ENCODE measurements at regions not wholly inside any gene's neighbourhood (a gene's known extent, or its start where the extent isn't known, plus 50 kb on each side); places are given as distances from the start of the nearest gene placed in this dataset.

GRCh38 chr1:72601035-72601674 lies 318.8 kb upstream of the NEGR1 start:
- no peak for DNase-seq

DNA sequence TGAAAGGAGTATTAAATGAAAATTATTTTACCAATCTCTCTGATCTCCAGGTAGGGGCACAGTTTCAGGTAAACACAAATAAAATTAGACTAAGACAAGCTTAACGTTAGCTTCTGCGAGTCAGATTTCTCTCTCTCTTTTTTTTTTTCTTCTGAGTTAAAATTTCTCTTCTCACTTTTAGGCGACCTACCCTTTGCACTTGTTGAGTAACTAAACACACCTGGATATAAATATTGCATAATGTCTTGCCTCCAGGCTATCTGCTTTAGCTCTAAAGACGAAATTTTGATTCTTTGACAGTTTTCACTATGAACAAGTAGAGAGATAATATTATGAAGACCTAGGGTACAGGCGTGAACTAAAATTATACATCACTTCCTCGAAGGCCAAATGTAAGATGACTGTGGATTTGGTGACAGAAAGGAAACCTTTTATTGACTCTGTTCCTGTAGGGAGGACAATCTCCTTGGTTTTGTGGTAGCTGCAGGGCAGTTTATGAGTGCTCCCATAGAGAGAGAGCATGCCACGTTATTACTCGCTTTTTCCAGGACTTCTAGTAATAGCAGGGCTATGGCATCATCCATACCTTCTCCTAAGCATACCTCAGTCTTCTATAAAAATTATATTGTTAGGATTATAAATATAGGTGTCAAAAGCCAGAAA lies 303.8 kb upstream of the NEGR1 start:
- DNase-seq: no peak

DNA sequence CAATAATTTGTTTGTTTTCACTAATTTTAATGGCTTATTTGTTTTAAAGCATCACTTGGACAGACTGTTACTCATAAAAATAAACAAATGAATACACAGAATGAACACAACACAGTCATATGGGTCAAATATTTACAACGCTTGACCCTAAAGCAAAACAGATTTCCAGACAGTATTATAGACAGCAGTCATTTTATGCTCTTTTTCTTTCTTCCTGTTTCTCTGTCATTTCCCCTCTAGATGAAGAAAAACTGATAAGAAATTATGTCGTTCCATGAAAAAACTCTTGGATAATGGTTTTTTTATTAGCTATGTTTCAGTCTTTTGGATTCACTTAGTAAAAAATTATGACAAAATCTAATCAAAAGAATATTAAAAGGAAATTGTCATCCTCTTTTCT lies 297.3 kb upstream of the NEGR1 start:
- DNase-seq: no peak

DNA sequence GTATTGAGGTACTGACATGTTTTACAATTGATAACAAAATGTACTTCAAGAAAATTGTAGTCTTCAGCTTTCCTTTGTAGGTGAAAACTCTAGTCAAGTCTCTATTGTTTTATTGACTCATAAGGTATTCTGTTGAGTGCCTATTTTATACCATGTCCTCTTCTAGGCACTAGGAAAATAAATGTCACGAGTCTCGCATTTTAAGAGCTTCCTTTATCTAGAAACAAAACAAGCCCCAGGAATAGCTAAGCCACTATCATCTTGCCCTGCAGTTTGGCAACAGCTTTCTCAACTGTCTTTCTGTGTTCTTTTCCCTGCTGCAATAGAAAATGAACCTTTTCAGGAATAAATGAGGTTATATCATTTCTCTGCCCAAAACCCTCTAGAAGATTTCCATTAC lies 288.5 kb upstream of the NEGR1 start:
- DNase-seq: no peak

DNA sequence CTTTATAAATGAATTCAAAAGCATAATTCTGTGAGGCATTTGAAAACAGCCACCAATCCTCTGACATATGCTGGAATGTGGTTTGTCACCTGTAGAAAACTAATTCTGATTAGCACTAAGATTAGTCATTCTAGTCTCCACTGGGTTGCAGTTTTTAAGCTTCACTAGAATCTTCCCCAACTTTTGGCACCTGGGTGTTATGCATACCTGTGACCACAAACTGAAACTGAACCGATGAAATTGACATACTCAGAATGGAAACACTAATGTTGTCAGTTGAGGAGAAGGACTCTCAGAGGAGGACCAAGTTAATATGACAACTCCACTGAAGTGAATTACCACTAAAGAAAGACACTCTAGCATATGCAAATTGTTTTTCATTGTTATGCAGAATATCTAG lies 285.8 kb upstream of the NEGR1 start:
- DNase-seq: no peak

- peak; percentile 5 for DNase-seq
Observed at GRCh38 chr1:72567521-72567920, 285.2 kb upstream of the NEGR1 start.

DNA sequence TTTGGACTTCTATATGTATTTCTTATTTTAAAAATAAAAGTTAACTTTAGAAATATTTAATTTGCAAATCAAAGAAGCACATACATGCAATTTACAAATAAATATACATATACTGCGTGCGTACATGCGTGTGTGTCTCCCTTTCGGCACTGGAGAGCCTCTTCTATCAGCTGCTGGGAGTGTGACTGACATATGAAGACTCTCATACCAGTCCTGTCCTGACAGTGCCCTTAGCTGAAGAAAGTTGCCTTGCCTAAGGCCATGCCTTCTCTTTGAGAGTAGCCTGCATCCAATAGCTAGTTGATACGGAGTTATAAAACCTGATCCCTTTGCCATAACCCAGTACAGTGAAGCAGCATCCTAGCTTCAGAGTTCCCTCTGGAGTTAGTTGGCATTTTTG lies 282.4 kb upstream of the NEGR1 start:
- no peak for DNase-seq

DNA sequence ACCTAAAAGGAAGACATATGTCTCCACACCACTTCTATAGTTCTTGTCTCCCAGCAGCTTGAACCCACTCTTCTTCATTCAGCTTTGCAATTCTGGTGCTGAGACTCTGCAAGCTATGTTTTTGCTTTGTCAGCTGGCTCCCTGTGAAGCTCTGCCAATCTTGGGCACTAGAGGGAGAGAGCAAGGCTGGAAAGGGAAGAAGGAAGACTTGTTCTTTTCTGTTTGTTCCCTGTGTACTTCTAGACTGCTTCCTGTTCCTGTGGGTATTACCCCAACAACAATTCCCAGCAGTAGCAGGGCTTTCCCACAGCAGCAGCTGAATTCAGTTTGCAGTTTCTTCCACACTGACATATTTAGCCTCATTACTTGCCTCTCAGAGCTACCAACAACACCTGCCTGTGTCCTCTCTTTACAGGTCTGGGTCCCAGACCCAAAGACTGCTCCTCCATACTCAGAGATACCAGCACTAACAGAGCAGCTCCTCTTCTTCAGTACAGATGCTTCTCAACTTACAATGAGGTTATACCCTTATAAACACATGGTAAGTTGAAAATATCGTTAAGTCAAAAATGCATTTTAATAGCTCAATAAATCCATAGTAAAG lies 275.2 kb upstream of the NEGR1 start:
- peak; percentile 18 for DNase-seq

DNA sequence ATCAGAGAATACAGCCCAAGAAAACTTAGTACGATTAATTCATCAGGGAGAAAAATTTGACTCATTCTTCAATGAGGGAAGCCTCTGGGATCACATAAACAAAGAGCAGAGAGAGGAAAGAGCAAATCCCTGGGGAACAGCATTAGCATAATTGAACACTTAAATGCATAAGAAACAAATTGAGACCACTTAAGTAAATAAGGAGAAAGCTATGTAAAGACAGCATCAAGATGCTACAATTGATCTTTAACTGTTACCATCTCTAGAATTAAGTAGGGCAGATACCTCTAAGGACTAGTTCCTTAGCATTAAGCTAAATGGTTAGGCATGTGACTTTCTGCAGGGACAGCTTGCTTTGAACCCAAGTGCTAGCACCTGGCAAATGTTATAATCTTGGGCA lies 265.1 kb upstream of the NEGR1 start:
- no peak for DNase-seq

GRCh38 chr1:72540674-72541073 lies 258.3 kb upstream of the NEGR1 start:
- DNase-seq: no peak

- DNase-seq: no peak
Observed at GRCh38 chr1:72535470-72535869, 253.1 kb upstream of the NEGR1 start.

DNA sequence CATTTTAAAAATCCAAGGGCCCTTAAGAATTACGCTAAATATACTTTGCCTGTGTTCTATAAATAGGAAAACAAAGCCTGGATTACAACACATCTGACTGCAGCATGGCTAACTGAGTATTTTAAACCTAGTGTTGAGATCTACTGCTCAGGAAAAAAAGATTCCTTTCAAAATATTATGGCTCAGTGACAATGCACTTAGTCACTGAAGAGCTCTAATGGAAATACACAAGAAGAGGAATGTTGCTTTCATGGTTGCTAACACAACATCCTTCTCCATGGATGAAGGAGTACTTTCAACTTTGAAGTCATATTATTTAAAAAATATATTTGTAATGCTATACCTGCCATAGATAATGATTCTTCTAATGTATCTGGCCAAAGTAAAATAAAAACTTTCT lies 248.3 kb upstream of the NEGR1 start:
- DNase-seq: no peak

DNA sequence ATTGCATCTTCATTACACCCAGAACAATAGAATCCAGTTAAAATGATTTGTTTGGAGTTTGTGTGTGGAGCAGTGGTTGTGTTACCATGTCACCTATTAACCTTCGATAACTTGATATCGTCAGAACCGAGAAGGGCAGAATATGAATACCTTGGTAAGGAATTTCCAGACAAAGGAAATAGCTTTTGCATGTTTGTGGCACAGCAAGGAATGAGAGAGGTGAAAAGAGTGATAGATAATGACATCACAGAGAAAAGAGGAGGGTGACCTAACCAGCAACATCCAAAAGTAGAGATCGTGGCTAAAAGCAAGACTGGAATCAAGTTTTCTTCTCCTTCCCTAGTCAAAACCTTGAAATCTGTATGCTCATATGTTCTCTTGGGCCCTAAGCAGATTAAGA lies 244.6 kb upstream of the NEGR1 start:
- no peak for DNase-seq

DNA sequence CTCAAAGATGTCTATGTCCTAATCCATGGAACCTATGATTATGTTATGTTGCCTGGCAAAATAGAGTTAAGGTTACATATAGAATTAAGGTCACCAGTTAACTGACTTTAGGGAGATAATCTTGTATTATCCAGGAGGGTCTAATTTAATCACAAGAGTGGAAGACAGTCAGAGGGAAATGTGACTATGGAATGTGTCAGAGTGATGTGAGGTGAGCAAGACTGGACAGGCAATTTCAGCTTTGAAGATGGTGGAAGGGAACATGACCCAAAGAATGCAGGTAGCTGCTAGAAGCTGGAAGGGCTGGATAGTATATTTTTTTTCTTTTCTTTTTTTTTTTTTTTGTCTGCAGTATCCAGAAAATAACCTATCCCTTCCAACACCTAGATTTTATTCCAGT lies 241.7 kb upstream of the NEGR1 start:
- DNase-seq: no peak

DNA sequence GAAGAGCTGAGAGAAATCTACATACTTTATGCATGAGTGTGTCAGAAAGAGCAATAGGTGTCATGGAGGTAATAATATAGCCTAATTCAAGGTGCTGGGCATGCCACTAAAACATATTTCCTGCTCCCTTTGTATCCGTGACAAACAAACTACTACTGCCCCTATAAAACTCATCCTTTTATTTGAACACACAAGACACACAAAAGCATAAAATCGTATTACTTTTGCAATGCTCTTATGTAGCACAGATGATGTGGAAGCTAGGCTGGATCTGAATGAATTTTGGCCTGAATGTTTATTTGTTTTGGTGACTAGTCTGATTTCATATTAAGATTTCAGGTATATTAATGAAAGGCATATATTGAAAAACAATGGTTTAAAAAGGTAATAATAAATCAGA lies 239.3 kb upstream of the NEGR1 start:
- DNase-seq: no peak

DNA sequence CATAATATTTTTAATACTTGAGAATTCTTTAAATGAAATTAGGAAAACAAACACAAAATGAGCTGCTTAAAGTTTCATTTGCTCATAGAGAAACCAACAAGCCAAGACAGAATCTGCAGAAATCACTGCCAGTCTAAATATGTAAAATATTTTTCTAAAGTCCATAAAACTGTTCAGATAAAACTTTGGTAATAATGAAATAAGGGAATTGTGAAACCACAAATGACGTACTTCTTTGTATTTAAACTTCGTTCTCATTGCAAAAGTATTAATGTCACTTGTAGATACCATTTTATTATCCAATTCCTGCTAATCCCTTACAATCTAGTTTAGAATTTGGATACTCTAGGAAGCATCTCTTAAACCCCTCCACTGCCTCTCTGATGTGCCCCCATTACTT lies 234.5 kb upstream of the NEGR1 start:
- no peak for DNase-seq

DNA sequence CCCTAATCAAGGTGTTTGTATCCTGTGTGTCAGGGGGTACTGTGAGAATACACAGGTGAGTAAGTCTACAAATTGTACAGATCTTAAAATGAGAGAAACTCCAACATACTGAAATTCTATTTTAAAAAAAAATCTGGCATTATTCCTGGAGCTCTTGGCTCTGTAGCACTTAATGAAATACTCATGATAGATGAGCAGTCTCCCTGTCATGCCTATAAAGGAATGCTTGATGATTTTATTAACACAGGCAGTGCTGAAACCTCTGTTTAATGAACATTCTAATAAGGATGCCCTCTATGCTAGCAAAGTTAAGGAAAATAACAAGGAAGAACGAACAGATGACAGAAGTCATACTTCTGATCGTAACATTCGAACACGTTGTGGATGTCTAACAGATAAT lies 233.9 kb upstream of the NEGR1 start:
- DNase-seq: no peak

- DNase-seq: no peak
Observed at GRCh38 chr1:72498371-72498770, 216.0 kb upstream of the NEGR1 start.

- no peak for DNase-seq
Observed at GRCh38 chr1:72489801-72490200, 207.5 kb upstream of the NEGR1 start.

GRCh38 chr1:72485801-72486200 lies 203.5 kb upstream of the NEGR1 start:
- no peak for DNase-seq

DNA sequence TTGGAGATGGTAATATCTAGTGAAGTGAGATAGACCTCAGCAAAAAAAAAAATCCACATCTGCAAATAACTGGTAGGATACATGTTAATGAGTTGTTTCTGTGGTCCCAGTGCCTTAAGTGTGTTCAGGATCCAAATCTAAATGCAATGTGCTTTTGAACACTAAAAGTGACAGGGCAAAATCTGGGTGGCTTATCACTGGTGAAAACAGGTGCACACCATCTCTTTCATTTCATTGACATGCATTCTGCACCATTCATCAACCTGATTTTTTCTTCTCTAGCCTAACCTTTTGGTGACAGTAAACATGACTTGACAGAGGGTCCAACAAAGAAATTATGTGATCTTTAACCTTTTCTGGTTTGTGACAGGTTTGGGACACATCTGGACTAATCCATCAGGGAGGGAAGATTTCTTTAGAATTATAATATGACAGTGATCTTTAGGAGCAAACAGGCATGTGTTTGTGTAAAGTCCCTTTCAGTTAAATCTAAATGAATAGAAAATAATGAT lies 201.6 kb upstream of the NEGR1 start:
- no peak for DNase-seq

DNA sequence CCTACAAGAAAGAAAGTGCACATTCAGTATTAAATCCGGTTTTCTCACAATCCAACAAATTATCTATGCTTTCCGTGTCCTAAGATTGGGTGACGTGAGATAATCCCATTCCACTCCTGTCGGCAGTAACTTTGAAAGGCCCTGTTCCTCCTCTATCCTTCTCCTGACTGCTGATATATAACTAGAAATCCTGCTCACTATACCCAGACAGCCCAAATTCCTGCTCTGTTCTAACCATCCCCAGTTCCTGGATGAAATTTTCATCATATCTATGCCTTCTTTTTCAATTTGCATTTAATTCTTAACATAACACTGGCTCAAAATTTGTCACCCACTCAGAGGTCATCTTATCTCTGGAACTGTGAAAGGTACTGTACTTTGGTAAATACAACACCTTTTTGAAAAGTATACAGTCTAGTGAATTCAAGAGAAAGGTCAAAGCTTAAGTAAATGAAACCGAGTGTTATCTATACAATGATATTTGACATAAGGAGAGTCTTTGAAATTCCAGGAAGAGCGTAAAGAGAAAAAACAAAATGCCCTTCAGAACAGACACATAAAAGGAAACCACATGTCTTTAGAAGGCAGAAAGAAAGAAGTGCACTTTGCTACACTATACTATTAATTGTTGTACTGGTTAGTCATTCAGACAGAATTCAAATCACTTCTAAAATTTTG lies 200.5 kb upstream of the NEGR1 start:
- no peak for DNase-seq

DNA sequence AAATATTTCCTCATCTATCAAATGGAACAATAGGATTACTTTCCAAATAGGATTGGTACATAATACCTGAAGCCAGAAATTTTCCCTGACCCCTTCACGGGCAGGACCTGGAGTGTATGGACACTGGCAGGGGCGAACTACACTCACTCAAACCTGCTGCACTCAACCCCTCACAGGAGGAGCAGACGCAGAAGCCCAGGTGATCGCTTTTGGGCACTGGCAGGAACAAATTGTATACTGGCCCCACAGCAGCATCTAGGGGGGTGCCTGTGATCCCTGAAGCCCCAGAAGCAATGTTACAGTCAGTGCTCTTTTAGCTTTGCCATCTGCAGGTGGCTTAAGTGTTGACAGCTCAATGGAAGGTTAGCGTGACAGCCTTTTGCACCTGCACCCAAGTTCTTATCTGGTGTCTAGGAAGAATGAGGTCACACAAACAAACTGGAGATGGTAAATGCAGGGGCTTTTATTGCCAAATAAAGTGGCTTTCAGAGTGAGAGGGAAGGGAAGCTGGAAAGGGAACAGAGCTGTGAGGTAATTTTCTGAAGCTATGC lies 199.2 kb upstream of the NEGR1 start:
- DNase-seq: no peak

DNA sequence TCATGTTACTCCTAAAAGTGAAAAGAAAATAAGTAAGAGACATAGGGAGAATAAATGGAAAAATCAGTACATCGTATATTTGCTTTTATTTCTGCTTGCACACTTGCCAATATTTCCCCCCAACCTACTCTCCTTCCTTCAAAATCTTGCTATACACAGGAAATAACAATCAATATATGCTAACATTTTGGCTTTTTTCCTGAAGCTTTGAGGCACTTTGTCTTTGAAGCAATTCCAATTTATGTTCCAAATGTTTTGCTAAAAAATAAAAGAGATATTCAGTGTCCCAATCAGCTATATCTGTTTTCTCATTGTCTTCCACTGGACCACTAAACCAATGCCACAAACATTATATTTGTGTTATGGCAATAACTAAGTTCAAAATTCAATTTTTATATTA lies 184.0 kb upstream of the NEGR1 start:
- DNase-seq: no peak
